ENCODE measurements at regions not wholly inside any gene's neighbourhood (a gene's known extent, or its start where the extent isn't known, plus 50 kb on each side); places are given as distances from the start of the nearest gene placed in this dataset.

- ATAC-seq (ENCODE audit: insufficient read depth, low read depth) (no peak), DNase-seq (no peak)
- Histone ChIP-seq H3K4me1 (ENCODE audit: insufficient read depth, low read length) (no peaks in the 10 kb centered on the region), H4K20me1 (ENCODE audit: insufficient read depth, low read length) (no peaks in the 10 kb centered on the region), H3K9ac (ENCODE audit: low read depth, low read length) (no peak overlapping the region), H3K4me3 (ENCODE audit: low read depth in 1 of 2, low read length in 2 of 2) (no peak overlapping the region), H2AFZ (ENCODE audit: low read depth, low read length) (no peak overlapping the region), H3K4me2 (ENCODE audit: insufficient read depth, low read length) (no peak overlapping the region), H3K27ac (ENCODE audit: low read length) (no peak overlapping the region), H3K27me3 (ENCODE audit: insufficient read depth, low read length, poor library complexity) (no peaks in the 10 kb centered on the region), H3K79me2 (ENCODE audit: insufficient read depth, low read length) (no peaks in the 10 kb centered on the region), H3K9me3 (ENCODE audit: insufficient read depth, low read length, severe bottlenecking) (no peaks in the 10 kb centered on the region), H3K36me3 (ENCODE audit: insufficient read depth, low read length) (no peaks in the 10 kb centered on the region)
- TF ChIP-seq EZH2 (IDR thresholded peaks at IDR 0.05; ENCODE audit: borderline replicate concordance, low read depth, low read length, severe bottlenecking) (no peak), CTCF (IDR thresholded peaks at IDR 0.05; ENCODE audit: borderline replicate concordance, extremely low read depth, low read length, poor library complexity, severe bottlenecking) (no peak)
These were observed 569.4 kb upstream of the ADAMTS5 start for GRCh38 chr21:27536319-27536718.

- DNase-seq (no peak), ATAC-seq (ENCODE audit: insufficient read depth, low read depth) (no peak)
- no peaks in the 10 kb centered on the region for H3K27me3 ChIP-seq (ENCODE audit: insufficient read depth, low read length, poor library complexity)
- no peak for TF ChIP-seq CTCF (IDR thresholded peaks at IDR 0.05; ENCODE audit: borderline replicate concordance, extremely low read depth, low read length, poor library complexity, severe bottlenecking)
- TF ChIP-seq EZH2 (IDR thresholded peaks at IDR 0.05; ENCODE audit: borderline replicate concordance, low read depth, low read length, severe bottlenecking): no peak
- H3K9me3 ChIP-seq (ENCODE audit: insufficient read depth, low read length, severe bottlenecking): no peaks in the 10 kb centered on the region
- no peaks in the 10 kb centered on the region for H3K36me3 ChIP-seq (ENCODE audit: insufficient read depth, low read length)
- H3K4me3 ChIP-seq (ENCODE audit: low read depth in 1 of 2, low read length in 2 of 2): no peak overlapping the region
- no peak overlapping the region for H3K4me2 ChIP-seq (ENCODE audit: insufficient read depth, low read length)
- H3K27ac ChIP-seq (ENCODE audit: low read length): no peak overlapping the region
- no peaks in the 10 kb centered on the region for H3K4me1 ChIP-seq (ENCODE audit: insufficient read depth, low read length)
- H4K20me1 ChIP-seq (ENCODE audit: insufficient read depth, low read length): no peaks in the 10 kb centered on the region
- no peak overlapping the region for H2AFZ ChIP-seq (ENCODE audit: low read depth, low read length)
- no peak overlapping the region for H3K9ac ChIP-seq (ENCODE audit: low read depth, low read length)
- H3K79me2 ChIP-seq (ENCODE audit: insufficient read depth, low read length): no peaks in the 10 kb centered on the region
These were observed 568.3 kb upstream of the ADAMTS5 start for GRCh38 chr21:27535188-27535587.

GRCh38 chr21:27534206-27534605, 567.3 kb upstream of the ADAMTS5 start:
- Histone ChIP-seq H3K27me3 (ENCODE audit: insufficient read depth, low read length, poor library complexity) (no peaks in the 10 kb centered on the region), H2AFZ (ENCODE audit: low read depth, low read length) (no peak overlapping the region), H3K4me3 (ENCODE audit: low read depth in 1 of 2, low read length in 2 of 2) (no peak overlapping the region), H4K20me1 (ENCODE audit: insufficient read depth, low read length) (no peaks in the 10 kb centered on the region), H3K9me3 (ENCODE audit: insufficient read depth, low read length, severe bottlenecking) (no peaks in the 10 kb centered on the region), H3K27ac (ENCODE audit: low read length) (no peak overlapping the region), H3K4me1 (ENCODE audit: insufficient read depth, low read length) (no peaks in the 10 kb centered on the region), H3K9ac (ENCODE audit: low read depth, low read length) (no peak overlapping the region), H3K79me2 (ENCODE audit: insufficient read depth, low read length) (no peaks in the 10 kb centered on the region), H3K36me3 (ENCODE audit: insufficient read depth, low read length) (no peaks in the 10 kb centered on the region), H3K4me2 (ENCODE audit: insufficient read depth, low read length) (no peak overlapping the region)
- DNase-seq: no peak
- no peak for ATAC-seq (ENCODE audit: insufficient read depth, low read depth)
- no peak for TF ChIP-seq EZH2 (IDR thresholded peaks at IDR 0.05; ENCODE audit: borderline replicate concordance, low read depth, low read length, severe bottlenecking)
- no peak for TF ChIP-seq CTCF (IDR thresholded peaks at IDR 0.05; ENCODE audit: borderline replicate concordance, extremely low read depth, low read length, poor library complexity, severe bottlenecking)

GRCh38 chr21:27532076-27532475, 565.2 kb upstream of the ADAMTS5 start:
- H2AFZ ChIP-seq (ENCODE audit: low read depth, low read length): no peak overlapping the region
- DNase-seq: no peak
- no peaks in the 10 kb centered on the region for H3K9me3 ChIP-seq (ENCODE audit: insufficient read depth, low read length, severe bottlenecking)
- no peaks in the 10 kb centered on the region for H3K27me3 ChIP-seq (ENCODE audit: insufficient read depth, low read length, poor library complexity)
- H3K36me3 ChIP-seq (ENCODE audit: insufficient read depth, low read length): no peaks in the 10 kb centered on the region
- H3K4me2 ChIP-seq (ENCODE audit: insufficient read depth, low read length): no peak overlapping the region
- H3K79me2 ChIP-seq (ENCODE audit: insufficient read depth, low read length): no peaks in the 10 kb centered on the region
- no peak for ATAC-seq (ENCODE audit: insufficient read depth, low read depth)
- no peak overlapping the region for H3K27ac ChIP-seq (ENCODE audit: low read length)
- H3K4me3 ChIP-seq (ENCODE audit: low read depth in 1 of 2, low read length in 2 of 2): no peak overlapping the region
- H4K20me1 ChIP-seq (ENCODE audit: insufficient read depth, low read length): no peaks in the 10 kb centered on the region
- TF ChIP-seq CTCF (IDR thresholded peaks at IDR 0.05; ENCODE audit: borderline replicate concordance, extremely low read depth, low read length, poor library complexity, severe bottlenecking) (no peak), EZH2 (IDR thresholded peaks at IDR 0.05; ENCODE audit: borderline replicate concordance, low read depth, low read length, severe bottlenecking) (no peak)
- no peak overlapping the region for H3K9ac ChIP-seq (ENCODE audit: low read depth, low read length)
- H3K4me1 ChIP-seq (ENCODE audit: insufficient read depth, low read length): no peaks in the 10 kb centered on the region
